ENCODE measurements at regions not wholly inside any gene's neighbourhood (a gene's known extent, or its start where the extent isn't known, plus 50 kb on each side); places are given as distances from the start of the nearest gene placed in this dataset.

- no peaks in the 10 kb centered on the region for H4K20me1 ChIP-seq (ENCODE audit: insufficient read depth)
- CTCF ChIA-PET: no interaction called here
Observed at GRCh38 chrX:23603501-23603900, 63.8 kb upstream of the PRDX4 start.

GRCh38 chrX:23610495-23610894, 56.8 kb upstream of the PRDX4 start:
- intact Hi-C loops (cut with micrococcal nuclease; ENCODE audit: unreplicated experiment): loop anchor here (10.0 kb wide), 1 partner anchor 1476 kb away; no protein-coding TSS in a partner anchor
- CTCF ChIA-PET: no interaction called here

More at GRCh38 chrX:23603501-23603900, 63.8 kb upstream of the PRDX4 start:
- no peaks in the 10 kb centered on the region; the same call in 1 of the 2 replicates for H3K27me3 ChIP-seq (ENCODE audit: insufficient read depth, low read depth)
- intact Hi-C loops (cut with micrococcal nuclease; ENCODE audit: unreplicated experiment): no loop called here
- H3K4me3 ChIP-seq: no peak overlapping the region
- no peaks in the 10 kb centered on the region for H3K9me3 ChIP-seq (ENCODE audit: insufficient read depth, low read depth)
- BruUV-seq (replicated peaks): no TSS peak
- no peak for DNase-seq
- no peak overlapping the region for H2AFZ ChIP-seq
- H3K79me2 ChIP-seq (ENCODE audit: low read depth): no peaks in the 10 kb centered on the region
- TF ChIP-seq EZH2 (IDR thresholded peaks at IDR 0.05; ENCODE audit: low read depth) (no peak), CTCF (conservative IDR thresholded peaks at IDR 0.05) (no peak)
- H3K27ac ChIP-seq: no peak overlapping the region
- POLR2A ChIA-PET (ENCODE audit: unreplicated experiment): no interaction called here
- no peaks in the 10 kb centered on the region for H3F3A ChIP-seq (ENCODE audit: insufficient read depth, low read depth)
- no peaks in the 10 kb centered on the region for H3K36me3 ChIP-seq (ENCODE audit: low read depth)
- no peak overlapping the region for H3K4me2 ChIP-seq
- no peaks in the 10 kb centered on the region for H3K9me2 ChIP-seq (ENCODE audit: insufficient read depth)
- no peaks in the 10 kb centered on the region for H3K4me1 ChIP-seq (replicated peaks; ENCODE audit: insufficient read depth)

GRCh38 chrX:23612846-23613245, 54.4 kb upstream of the PRDX4 start:
- H2AFZ ChIP-seq: no peak overlapping the region
- no peaks in the 10 kb centered on the region for H3K27me3 ChIP-seq (ENCODE audit: insufficient read depth, low read depth)
- TF ChIP-seq CTCF (conservative IDR thresholded peaks at IDR 0.05): no peak
- TF ChIP-seq EZH2 (IDR thresholded peaks at IDR 0.05; ENCODE audit: low read depth): no peak
- H3K27ac ChIP-seq: no peak overlapping the region
- H3K36me3 ChIP-seq (ENCODE audit: low read depth): no peaks in the 10 kb centered on the region
- H3K4me3 ChIP-seq: no peak overlapping the region
- POLR2A ChIA-PET (ENCODE audit: unreplicated experiment): no interaction called here
- CTCF ChIA-PET: no interaction called here
- H4K20me1 ChIP-seq (ENCODE audit: insufficient read depth): no peaks in the 10 kb centered on the region
- H3F3A ChIP-seq (ENCODE audit: insufficient read depth, low read depth): no peaks in the 10 kb centered on the region
- no peak for DNase-seq
- intact Hi-C loops (cut with micrococcal nuclease; ENCODE audit: unreplicated experiment): loop anchor here (10.0 kb wide), 1 partner anchor 1478 kb away; no protein-coding TSS in a partner anchor
- no TSS peak for BruUV-seq (replicated peaks)
- H3K9me2 ChIP-seq (ENCODE audit: insufficient read depth): no peaks in the 10 kb centered on the region
- no peaks in the 10 kb centered on the region for H3K4me1 ChIP-seq (replicated peaks; ENCODE audit: insufficient read depth)
- H3K4me2 ChIP-seq: no peak overlapping the region
- no peaks in the 10 kb centered on the region for H3K9me3 ChIP-seq (ENCODE audit: insufficient read depth, low read depth)
- no peaks in the 10 kb centered on the region for H3K79me2 ChIP-seq (ENCODE audit: low read depth)

More at GRCh38 chrX:23610495-23610894, 56.8 kb upstream of the PRDX4 start:
- no TSS peak for BruUV-seq (replicated peaks)
- H3K27me3 ChIP-seq (ENCODE audit: insufficient read depth, low read depth): no peaks in the 10 kb centered on the region
- H3K4me3 ChIP-seq: no peak overlapping the region
- no peaks in the 10 kb centered on the region for H3K9me2 ChIP-seq (ENCODE audit: insufficient read depth)
- no peaks in the 10 kb centered on the region for H3F3A ChIP-seq (ENCODE audit: insufficient read depth, low read depth)
- TF ChIP-seq EZH2 (IDR thresholded peaks at IDR 0.05; ENCODE audit: low read depth) (no peak), CTCF (conservative IDR thresholded peaks at IDR 0.05) (no peak)
- H3K27ac ChIP-seq: no peak overlapping the region
- no peaks in the 10 kb centered on the region for H3K36me3 ChIP-seq (ENCODE audit: low read depth)
- H2AFZ ChIP-seq: no peak overlapping the region
- no peaks in the 10 kb centered on the region for H3K4me1 ChIP-seq (replicated peaks; ENCODE audit: insufficient read depth)
- POLR2A ChIA-PET (ENCODE audit: unreplicated experiment): no interaction called here
- no peak for DNase-seq
- no peaks in the 10 kb centered on the region for H4K20me1 ChIP-seq (ENCODE audit: insufficient read depth)
- no peaks in the 10 kb centered on the region for H3K9me3 ChIP-seq (ENCODE audit: insufficient read depth, low read depth)
- H3K4me2 ChIP-seq: no peak overlapping the region
- no peaks in the 10 kb centered on the region for H3K79me2 ChIP-seq (ENCODE audit: low read depth)

All from PC-9 (cell line).